Sigmoid colon (tissue), 4 donors: ENCODE measurements at regions not wholly inside any gene's neighbourhood (a gene's known extent, or its start where the extent isn't known, plus 50 kb on each side); places are given as distances from the start of the nearest gene placed in this dataset.

Source experiments
- EP300 ChIP-seq, 4 donors: sonication (generic); formaldehyde crosslinking; IDR thresholded peaks; one replicate each; pipeline ENCODE4 v1.6.1; 2017; ENCODE audit warnings: antibody characterized with exemption in 4 of 4
- POLR2A ChIP-seq, 2 donors: fragments of 450-650 bp; IDR thresholded peaks; one replicate each; pipeline ENCODE4 v1.6.1; 2016; ENCODE audit warnings: antibody characterized with exemption in 2 of 2, mild to moderate bottlenecking in 2 of 2, moderate library complexity in 2 of 2
- POLR2AphosphoS5 ChIP-seq, 4 donors: sonication (generic); formaldehyde crosslinking; IDR thresholded peaks; one replicate each; pipeline ENCODE4 v1.6.1; 2017; ENCODE audit warnings: antibody characterized with exemption in 4 of 4
- TF ChIP-seq, protein P1 (sequence below), 4 experiments: fragments of 450-650 bp in 3 of 4; fragments of 200-600 bp in 1 of 4; IDR thresholded peaks; one replicate each; pipeline ENCODE4 v1.5.1; 2016 to 2019; ENCODE audit warnings: antibody characterized with exemption in 4 of 4, mild to moderate bottlenecking in 3 of 4, moderate library complexity in 2 of 4

DNA sequence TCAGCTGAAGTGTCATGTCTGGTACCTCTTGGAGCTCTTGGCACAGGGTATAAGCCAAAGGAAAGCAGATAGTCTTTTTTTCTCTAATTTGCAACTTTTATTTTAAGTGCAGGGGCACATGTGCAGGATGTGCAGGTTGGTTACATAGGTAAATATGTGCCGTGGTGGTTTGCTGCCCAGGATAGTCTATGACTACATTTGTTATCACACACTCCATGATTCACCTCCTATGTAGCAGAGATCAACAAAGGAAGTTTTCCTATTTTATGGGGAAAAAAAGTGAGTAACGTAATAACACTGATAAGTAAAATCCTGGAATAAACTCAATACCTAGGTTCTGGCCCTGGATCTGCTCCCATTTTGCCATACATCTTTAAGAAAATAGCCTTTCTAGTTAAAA is 234.6 kb downstream of the CAAP1 start:
- TF ChIP-seq POLR2A (IDR thresholded peaks at IDR 0.05) (no peak), POLR2AphosphoS5 (IDR thresholded peaks at IDR 0.05) (no peak), EP300 (IDR thresholded peaks at IDR 0.05) (no peak)
- TF ChIP-seq, protein P1, sequence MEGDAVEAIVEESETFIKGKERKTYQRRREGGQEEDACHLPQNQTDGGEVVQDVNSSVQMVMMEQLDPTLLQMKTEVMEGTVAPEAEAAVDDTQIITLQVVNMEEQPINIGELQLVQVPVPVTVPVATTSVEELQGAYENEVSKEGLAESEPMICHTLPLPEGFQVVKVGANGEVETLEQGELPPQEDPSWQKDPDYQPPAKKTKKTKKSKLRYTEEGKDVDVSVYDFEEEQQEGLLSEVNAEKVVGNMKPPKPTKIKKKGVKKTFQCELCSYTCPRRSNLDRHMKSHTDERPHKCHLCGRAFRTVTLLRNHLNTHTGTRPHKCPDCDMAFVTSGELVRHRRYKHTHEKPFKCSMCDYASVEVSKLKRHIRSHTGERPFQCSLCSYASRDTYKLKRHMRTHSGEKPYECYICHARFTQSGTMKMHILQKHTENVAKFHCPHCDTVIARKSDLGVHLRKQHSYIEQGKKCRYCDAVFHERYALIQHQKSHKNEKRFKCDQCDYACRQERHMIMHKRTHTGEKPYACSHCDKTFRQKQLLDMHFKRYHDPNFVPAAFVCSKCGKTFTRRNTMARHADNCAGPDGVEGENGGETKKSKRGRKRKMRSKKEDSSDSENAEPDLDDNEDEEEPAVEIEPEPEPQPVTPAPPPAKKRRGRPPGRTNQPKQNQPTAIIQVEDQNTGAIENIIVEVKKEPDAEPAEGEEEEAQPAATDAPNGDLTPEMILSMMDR (IDR thresholded peaks at IDR 0.05), result no peak
